ENCODE measurements at regions not wholly inside any gene's neighbourhood (a gene's known extent, or its start where the extent isn't known, plus 50 kb on each side); places are given as distances from the start of the nearest gene placed in this dataset.

- DNase-seq (ENCODE audit: low spot score), result no peak
Observed at GRCh38 chr10:107914450-107915214, 750.1 kb upstream of the SORCS1 start.

DNA sequence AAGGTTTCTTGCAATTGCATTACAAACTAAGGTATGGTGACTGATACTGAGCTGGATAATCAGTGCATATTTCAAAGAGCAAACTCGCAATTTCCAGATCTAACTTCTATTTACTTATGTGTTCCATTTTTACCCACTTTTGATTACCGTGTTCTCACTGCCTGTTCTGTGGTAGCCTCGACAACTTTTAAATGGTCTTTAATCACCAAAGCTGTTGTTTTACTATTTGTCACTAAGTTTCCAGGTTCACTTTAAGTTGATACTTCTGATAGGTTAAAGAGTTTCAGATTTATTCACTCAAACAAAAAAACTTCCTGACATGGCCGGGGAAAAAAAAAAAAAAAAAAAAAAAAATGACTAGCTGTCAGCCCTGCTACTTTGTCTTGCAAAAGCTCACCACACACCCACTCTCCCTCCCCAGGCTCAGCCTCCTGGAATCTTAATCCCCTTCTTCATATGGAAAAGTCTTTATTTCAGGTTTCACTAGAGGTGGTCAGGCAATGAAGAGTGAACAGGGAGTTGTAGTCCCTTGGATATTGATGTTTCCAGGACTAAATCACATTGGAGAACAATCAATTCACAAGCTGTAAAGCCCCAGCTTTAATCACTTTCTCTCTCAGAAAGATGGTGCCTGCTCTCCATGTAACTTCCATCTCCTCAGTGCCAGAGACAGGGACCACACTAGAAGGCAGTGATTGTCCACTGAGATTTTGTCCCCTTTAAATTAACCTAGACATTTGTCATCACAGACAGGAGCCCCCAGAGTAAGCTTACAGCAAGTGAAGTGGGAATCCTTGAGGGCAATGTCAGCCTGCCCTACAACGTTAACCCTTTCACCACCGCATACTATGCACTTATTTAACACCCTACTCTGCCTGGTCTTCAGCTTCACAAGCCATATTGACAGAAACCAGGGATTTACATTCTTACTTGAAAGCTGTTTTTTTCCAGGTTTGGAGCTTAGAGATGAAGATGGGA is 749.1 kb upstream of the SORCS1 start:
- DNase-seq (ENCODE audit: low spot score), result no peak

DNA sequence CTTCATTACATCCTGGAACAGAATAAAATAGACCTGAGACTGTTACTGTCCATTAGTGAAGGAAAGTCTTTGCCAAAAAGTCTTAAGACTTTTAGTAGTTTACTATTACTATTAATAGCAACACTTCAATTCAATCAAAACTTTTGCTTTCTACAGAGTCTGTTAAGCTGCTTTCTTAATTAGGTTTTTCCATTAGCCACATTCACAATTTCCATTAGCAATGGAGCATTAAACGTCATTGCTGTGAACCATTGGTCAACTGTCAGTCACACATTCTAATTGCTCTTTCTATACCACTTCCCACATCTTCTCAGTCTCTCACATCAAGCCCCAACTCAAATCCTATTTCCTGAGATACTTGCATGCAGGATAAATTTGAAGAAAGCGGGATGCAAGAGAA is 736.6 kb upstream of the SORCS1 start:
- DNase-seq (ENCODE audit: low spot score), result no peak

GRCh38 chr10:107900131-107900530 is 735.6 kb upstream of the SORCS1 start:
- DNase-seq (ENCODE audit: low spot score), result no peak

DNA sequence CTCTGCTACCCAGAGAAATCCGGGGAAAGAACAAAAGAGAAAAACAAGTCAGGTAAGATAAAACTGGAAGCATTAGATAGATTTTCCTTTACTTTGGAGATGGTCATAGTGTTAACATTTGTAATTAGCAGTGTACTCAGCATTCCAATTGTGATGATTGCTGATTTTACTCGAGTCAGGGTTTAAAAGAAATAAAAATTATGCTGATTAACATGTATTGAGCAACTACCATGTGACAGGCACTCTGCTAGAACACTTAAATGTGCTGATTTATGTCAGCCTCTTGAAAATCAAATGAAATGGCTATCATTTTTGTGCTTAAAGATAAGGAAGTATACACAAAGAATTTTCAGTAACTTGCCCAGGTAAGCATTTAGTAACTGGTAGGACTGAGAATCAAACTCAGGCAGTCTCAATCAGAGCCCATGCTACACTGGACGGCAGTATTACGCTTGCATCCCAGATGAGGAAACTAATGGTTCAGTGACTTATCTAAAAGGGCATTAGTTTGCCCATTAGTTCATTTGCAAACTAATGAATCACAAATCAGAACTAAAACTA is 735.1 kb upstream of the SORCS1 start:
- no peak for DNase-seq (ENCODE audit: low spot score)

GRCh38 chr10:107899075-107899474 is 734.6 kb upstream of the SORCS1 start:
- no peak for DNase-seq (ENCODE audit: low spot score)

DNA sequence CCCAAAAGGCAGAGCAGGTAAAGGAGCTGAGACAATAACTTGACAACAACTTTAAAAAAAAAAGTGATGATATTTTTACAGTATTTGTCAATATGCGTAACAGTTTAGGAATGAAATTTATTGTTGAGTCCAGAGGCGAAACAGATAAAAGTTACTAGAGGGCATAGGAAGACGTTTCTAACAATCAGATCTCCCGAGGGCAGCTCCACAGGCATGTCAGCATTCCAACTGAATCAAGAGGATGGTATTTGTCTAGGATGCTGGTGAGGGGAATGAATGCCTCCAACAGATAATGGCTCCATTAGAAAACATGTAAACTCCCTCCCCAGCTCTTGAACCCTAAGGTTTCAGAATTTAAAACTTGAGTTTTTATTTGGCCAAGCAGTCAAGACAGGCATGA is 733.9 kb upstream of the SORCS1 start:
- no peak for DNase-seq (ENCODE audit: low spot score)

DNA sequence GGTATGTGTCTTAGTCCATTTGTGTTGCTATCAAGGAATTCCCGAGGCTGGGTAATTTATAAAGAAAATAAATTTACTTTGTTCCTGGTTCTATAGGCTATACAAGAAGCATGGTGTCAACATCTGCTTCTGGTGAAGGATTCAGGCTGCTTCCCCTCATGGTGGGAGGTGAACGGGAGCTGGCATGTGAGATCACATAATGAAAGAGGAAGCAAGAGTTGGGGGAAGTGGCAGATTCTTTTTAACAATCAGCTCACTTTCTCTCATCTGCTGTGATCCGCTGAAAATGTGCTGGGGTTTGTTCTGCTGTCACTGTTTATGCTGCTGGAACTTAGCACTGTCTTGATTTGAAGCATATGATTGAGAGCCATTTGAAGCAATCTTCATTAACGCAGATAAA is 730.0 kb upstream of the SORCS1 start:
- no peak for DNase-seq (ENCODE audit: low spot score)

- DNase-seq (ENCODE audit: low spot score), result no peak
Observed at GRCh38 chr10:107889105-107889504, 724.6 kb upstream of the SORCS1 start.

- no peak for DNase-seq (ENCODE audit: low spot score)
Observed at GRCh38 chr10:107880185-107880584, 715.7 kb upstream of the SORCS1 start.

DNA sequence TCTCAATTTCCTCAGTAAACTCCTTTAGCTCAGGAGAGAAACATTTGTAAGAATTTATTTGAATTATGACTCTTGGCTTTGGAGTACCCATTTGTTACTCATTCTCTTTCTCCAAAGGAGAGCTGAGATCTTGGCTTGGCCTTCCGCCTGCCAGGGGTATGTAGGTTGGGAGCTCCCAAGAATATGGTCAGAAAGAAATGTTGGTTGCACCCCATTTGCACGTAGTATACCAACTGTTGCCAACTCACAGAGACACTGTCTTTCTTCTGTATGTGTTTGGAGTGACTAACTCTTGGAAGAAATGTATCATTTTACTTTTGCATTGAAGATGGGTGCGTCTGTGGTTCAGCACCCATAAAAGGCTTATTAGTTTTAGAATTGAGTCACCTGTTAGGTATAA is 708.5 kb upstream of the SORCS1 start:
- DNase-seq (ENCODE audit: low spot score), result no peak

GRCh38 chr10:107865691-107866090 is 701.2 kb upstream of the SORCS1 start:
- DNase-seq (ENCODE audit: low spot score), result no peak

- no peak for DNase-seq (ENCODE audit: low spot score)
Observed at GRCh38 chr10:107859065-107859464, 694.6 kb upstream of the SORCS1 start.

DNA sequence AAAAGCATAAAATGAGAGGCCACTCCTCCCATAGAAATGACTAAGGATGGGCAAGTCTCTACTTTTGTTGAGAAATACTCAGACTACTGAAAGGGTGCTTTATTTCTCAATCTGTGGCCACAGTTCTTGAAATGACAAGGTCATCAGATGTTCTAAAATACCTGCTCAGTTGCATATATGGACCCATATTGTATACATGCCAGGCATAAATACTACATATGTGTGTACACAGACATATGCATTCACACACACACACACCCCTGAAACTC is 691.5 kb upstream of the SORCS1 start:
- no peak for DNase-seq (ENCODE audit: low spot score)

- DNase-seq (ENCODE audit: low spot score), result no peak
Observed at GRCh38 chr10:107855301-107856046, 691.0 kb upstream of the SORCS1 start.

- no peak for DNase-seq (ENCODE audit: low spot score)
Observed at GRCh38 chr10:107848726-107849360, 684.3 kb upstream of the SORCS1 start.

- no peak for DNase-seq (ENCODE audit: low spot score)
Observed at GRCh38 chr10:107847620-107848019, 683.1 kb upstream of the SORCS1 start.

- no peak for DNase-seq (ENCODE audit: low spot score)
Observed at GRCh38 chr10:107834706-107835105, 670.2 kb upstream of the SORCS1 start.

- no peak for DNase-seq (ENCODE audit: low spot score)
Observed at GRCh38 chr10:107831772-107832171, 667.3 kb upstream of the SORCS1 start.

- DNase-seq (ENCODE audit: low spot score), result no peak
Observed at GRCh38 chr10:107829161-107829560, 664.7 kb upstream of the SORCS1 start.

DNA sequence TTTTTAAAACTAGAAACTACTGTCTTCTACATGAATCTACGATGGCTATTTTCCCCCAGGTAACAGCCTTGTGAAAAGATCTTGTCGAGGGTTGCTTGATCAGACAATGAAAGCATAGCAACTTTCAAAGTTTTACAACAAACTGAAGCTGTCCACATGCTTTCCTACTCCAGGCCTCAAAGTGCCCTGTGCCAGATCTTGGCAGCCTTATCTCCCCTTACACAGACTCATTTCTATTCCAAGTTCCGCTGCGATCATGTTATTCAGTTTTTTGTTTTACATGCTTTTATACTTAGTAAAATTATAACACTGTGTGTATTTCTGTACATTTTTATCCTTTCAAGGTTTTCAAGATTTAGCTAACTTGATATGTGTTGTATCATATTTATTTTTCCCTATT is 661.7 kb upstream of the SORCS1 start:
- no peak for DNase-seq (ENCODE audit: low spot score)

Measured in AG08396 (cell line).